GM23248 (cell line): ENCODE measurements at regions not wholly inside any gene's neighbourhood (a gene's known extent, or its start where the extent isn't known, plus 50 kb on each side); places are given as distances from the start of the nearest gene placed in this dataset.

Experiments used
- EZH2 ChIP-seq: fragments of 200-600 bp; sonication (generic); IDR thresholded peaks from 2 replicates; pipeline ENCODE4 v1.6.1; 2018; ENCODE audit warnings: antibody characterized with exemption, mild to moderate bottlenecking; ENCODE audit not compliant: insufficient read depth, poor library complexity, severe bottlenecking
- EZH2phosphoT487 ChIP-seq: fragments of 200-600 bp; sonication (generic); IDR thresholded peaks from 2 replicates; pipeline ENCODE4 v1.6.1; 2018; ENCODE audit warnings: antibody characterized with exemption, moderate library complexity, mild to moderate bottlenecking, low read depth; ENCODE audit not compliant: insufficient read depth

GRCh38 chr12:83321971-83322370 lies 635.3 kb downstream of the TMTC2 start:
- TF ChIP-seq EZH2 (no peak), EZH2phosphoT487 (no peak)
